SH-SY5Y (cell line): ENCODE measurements at regions not wholly inside any gene's neighbourhood (a gene's known extent, or its start where the extent isn't known, plus 50 kb on each side); places are given as distances from the start of the nearest gene placed in this dataset.

Experiments used
- GATA2 ChIP-seq: IDR thresholded peaks from 2 replicates; pipeline ENCODE4 v1.6.1; 2011; ENCODE audit warnings: mild to moderate bottlenecking, low read depth, low read length
- GATA3 ChIP-seq: IDR thresholded peaks from 2 replicates; pipeline ENCODE4 v1.6.1; 2011; ENCODE audit warnings: low read depth, mild to moderate bottlenecking, low read length, moderate library complexity

- TF ChIP-seq GATA2, result no peak
- TF ChIP-seq GATA3, result no peak
Observed at GRCh38 chr15:75100679-75101078, 77.3 kb downstream of the PPCDC start.
